ENCODE measurements at regions not wholly inside any gene's neighbourhood (a gene's known extent, or its start where the extent isn't known, plus 50 kb on each side); places are given as distances from the start of the nearest gene placed in this dataset.

GRCh38 chr5:3862906-3863305 is 267.3 kb downstream of the IRX1 start:
- TF ChIP-seq CTCF (IDR thresholded peaks at IDR 0.05) (no peak), ZFX (IDR thresholded peaks at IDR 0.05; ENCODE audit: borderline replicate concordance) (no peak)

Data from 22Rv1 (cell line).